Cardiac muscle cell (in vitro differentiated cells and primary cell): ENCODE measurements at regions not wholly inside any gene's neighbourhood (a gene's known extent, or its start where the extent isn't known, plus 50 kb on each side); places are given as distances from the start of the nearest gene placed in this dataset.

ENCODE experiments used
- DNase-seq, 2 donors: peaks; one replicate each; pipeline versions ENCODE4 v3.0.0 to v3.0.0-alpha.2; 2010 to 2017; ENCODE audit warnings: low read depth in 1 of 2, low spot score in 1 of 2
- H3K27ac ChIP-seq: fragments of 200-600 bp; sonication (generic); 2 replicates; pipeline ENCODE4 v1.5.1; 2016
- H3K27me3 ChIP-seq: fragments of 200-600 bp; sonication (generic); 2 replicates; pipeline ENCODE4 v1.6.0; 2016; ENCODE audit warnings: control low read depth
- H3K36me3 ChIP-seq: fragments of 200-600 bp; sonication (generic); 2 replicates; pipeline ENCODE4 v1.5.1; 2016; ENCODE audit warnings: control low read depth
- H3K4me1 ChIP-seq: fragments of 200-600 bp; sonication (generic); 2 replicates; pipeline ENCODE4 v1.8.1; 2017; ENCODE audit warnings: low read depth, mild to moderate bottlenecking, mixed run types
- H3K4me3 ChIP-seq: fragments of 200-600 bp; sonication (generic); 2 replicates; pipeline ENCODE4 v1.5.1; 2016; ENCODE audit warnings: mild to moderate bottlenecking
- H3K9me3 ChIP-seq: fragments of 200-600 bp; sonication (generic); 2 replicates; pipeline ENCODE4 v1.5.1; 2017; ENCODE audit warnings: low read depth, mild to moderate bottlenecking, control low read depth
- CTCF ChIP-seq: IDR thresholded peaks from 2 replicates; pipeline ENCODE4 v1.5.1; 2012; ENCODE audit warnings: low read depth, mild to moderate bottlenecking, low read length

DNA sequence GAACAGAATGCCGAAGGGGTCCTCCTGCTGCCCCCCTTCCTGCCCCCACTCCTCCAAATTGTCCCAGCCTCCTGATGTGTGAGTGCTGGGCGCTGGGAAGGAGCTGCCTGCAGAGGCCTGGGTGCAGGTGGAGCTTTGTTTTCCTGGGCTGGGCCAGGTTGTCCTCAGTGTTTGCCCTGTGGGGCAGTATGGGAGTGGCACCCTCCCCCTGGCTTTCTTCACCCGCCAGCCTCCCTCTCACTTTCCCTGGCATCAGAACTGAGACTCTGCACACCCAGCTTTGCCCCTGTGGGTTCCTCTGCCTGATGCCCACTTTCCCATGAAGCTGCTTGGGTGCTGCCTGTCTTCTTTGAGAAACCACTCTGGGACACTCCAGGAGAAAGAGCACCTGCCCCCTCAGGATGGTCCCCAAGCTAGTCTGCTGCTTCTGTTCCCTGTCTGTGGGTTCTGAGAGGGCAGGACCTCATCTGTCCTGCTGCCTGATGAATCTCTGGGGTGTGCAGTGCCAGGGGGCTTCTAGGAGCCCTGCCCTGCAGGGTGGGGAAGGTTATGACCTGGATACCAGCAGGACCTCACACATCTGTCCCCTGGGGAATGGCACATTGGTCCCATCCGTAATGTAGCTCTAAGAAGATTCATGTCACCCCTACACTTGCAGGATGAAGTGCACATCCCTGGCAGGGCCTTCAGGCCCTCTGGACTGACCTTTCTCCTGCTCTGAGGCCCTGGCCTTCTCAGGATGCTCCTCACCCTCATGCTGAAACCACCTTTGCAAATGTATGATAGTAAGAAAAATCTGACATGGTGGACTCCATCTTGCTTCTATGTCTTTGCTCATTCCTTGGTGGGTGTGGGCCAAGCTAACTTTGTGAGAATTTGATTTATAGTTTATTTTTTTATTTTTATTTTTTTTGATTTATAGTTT, 146.8 kb upstream of the HS6ST1 start:
- Histone ChIP-seq H3K9me3 (no peaks in the 10 kb centered on the region), H3K36me3 (no peaks in the 10 kb centered on the region), H3K4me1 (no peaks in the 10 kb centered on the region)

GRCh38 chr2:128466376-128466775, 147.7 kb upstream of the HS6ST1 start:
- Histone ChIP-seq H3K9me3 (no peaks in the 10 kb centered on the region), H3K27ac (no peak overlapping the region), H3K36me3 (no peaks in the 10 kb centered on the region), H3K4me1 (no peaks in the 10 kb centered on the region), H3K27me3 (no peaks in the 10 kb centered on the region), H3K4me3 (no peak overlapping the region)
- no peak for TF ChIP-seq CTCF
- DNase-seq, result no peak

More for the DNA sequence above, 146.8 kb upstream of the HS6ST1 start:
- no peak for TF ChIP-seq CTCF
- Histone ChIP-seq H3K27me3 (no peaks in the 10 kb centered on the region), H3K27ac (no peak overlapping the region), H3K4me3 (no peak overlapping the region)
- no peak for DNase-seq

DNA sequence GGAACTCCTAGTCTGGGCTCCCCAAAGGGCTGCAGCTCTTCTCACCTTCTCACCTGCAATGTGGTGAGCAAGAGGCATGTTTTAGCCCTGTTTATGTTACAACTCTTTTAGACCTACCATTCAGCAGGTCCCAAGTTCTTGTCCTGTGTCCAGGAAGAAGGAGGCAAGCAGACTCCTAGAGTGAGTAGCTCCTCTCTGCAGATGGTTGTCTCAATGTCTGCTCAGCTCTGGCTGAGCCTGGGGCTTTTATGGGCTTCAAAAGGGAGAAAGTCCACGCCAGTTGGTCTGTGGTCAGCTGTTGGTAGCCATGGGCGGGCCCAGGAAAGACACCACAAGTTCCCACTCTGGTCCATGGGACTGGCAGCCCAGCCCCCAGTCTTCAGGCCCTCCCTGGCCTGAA, 148.1 kb upstream of the HS6ST1 start:
- Histone ChIP-seq H3K27me3 (no peaks in the 10 kb centered on the region), H3K9me3 (no peaks in the 10 kb centered on the region), H3K27ac (no peak overlapping the region), H3K4me3 (no peak overlapping the region), H3K4me1 (no peaks in the 10 kb centered on the region), H3K36me3 (no peaks in the 10 kb centered on the region)
- TF ChIP-seq CTCF, result no peak
- DNase-seq, result no peak

DNA sequence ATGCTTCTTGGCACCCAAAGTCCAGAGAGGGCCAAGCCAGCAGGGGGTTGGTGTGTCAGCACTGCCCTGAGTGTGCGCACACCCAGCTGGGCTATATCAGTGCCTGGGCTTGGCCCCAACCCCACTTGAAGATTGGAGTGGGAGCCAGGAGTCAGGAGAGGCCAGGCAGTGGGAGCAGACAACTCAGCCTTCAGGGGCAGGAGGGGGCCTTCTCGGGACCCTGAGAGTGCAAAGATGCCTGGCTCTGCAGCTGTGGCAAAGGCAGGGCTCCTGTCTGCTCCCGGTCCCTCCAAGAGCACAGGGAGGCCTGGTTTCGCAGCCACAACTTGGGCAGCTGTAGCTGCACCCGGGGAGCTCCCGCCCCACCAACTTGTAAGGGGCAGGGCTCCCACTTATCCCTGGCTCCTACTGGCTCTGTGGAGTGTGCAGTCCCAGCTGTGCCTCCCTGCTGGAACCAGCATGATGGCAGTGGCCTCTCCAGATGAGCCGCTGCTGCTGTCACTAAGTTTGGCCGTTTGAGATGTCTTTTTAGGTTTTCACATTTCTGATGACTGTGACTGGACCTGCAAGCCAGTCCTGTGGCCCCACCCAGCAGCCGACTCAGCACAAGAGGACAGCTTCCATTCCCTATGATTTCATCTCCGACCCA, 148.8 kb upstream of the HS6ST1 start:
- DNase-seq, result no peak
- Histone ChIP-seq H3K27me3 (no peaks in the 10 kb centered on the region), H3K36me3 (no peaks in the 10 kb centered on the region)

More for the DNA sequence above, 148.8 kb upstream of the HS6ST1 start:
- no peak overlapping the region for H3K27ac ChIP-seq
- no peaks in the 10 kb centered on the region for H3K9me3 ChIP-seq
- H3K4me1 ChIP-seq, result no peaks in the 10 kb centered on the region
- no peak for TF ChIP-seq CTCF
- H3K4me3 ChIP-seq, result no peak overlapping the region
